Endodermal cell (in vitro differentiated cells): ENCODE measurements at regions not wholly inside any gene's neighbourhood (a gene's known extent, or its start where the extent isn't known, plus 50 kb on each side); places are given as distances from the start of the nearest gene placed in this dataset.
A peak's percentile ranks its signal among the peaks of the same experiment; 100 is the strongest.

ENCODE experiments used
- DNase-seq: peaks from one replicate; pipeline ENCODE4 v3.0.0-alpha.2; 2017
- H3K27ac ChIP-seq: 2 replicates; pipeline ENCODE4 v1.5.1; 2013; ENCODE audit warnings: mild to moderate bottlenecking, low read depth, low read length, moderate library complexity
- H3K27me3 ChIP-seq: 2 replicates; pipeline ENCODE4 v1.6.1; 2013; ENCODE audit warnings: mild to moderate bottlenecking, low read length, moderate library complexity; ENCODE audit not compliant: insufficient read depth, control insufficient read depth, poor library complexity, severe bottlenecking
- H3K36me3 ChIP-seq: 2 replicates; pipeline ENCODE4 v1.7.0; 2013; ENCODE audit warnings: mild to moderate bottlenecking, low read length, moderate library complexity; ENCODE audit not compliant: control insufficient read depth, insufficient read depth
- H3K4me1 ChIP-seq: one replicate; pipeline ENCODE4 v1.7.0; 2013; ENCODE audit warnings: low read length; ENCODE audit not compliant: control insufficient read depth, insufficient read depth
- H3K4me3 ChIP-seq: 2 replicates; pipeline ENCODE4 v1.5.1; 2013; ENCODE audit warnings: mild to moderate bottlenecking, low read length, moderate library complexity
- H3K9ac ChIP-seq: 2 replicates; pipeline ENCODE4 v1.6.1; 2013; ENCODE audit warnings: mild to moderate bottlenecking, low read length, moderate library complexity; ENCODE audit not compliant: poor library complexity, severe bottlenecking; ENCODE audit errors: extremely low read depth
- H3K9me3 ChIP-seq: 2 replicates; pipeline ENCODE4 v1.6.1; 2013; ENCODE audit warnings: mild to moderate bottlenecking, low read length, moderate library complexity; ENCODE audit not compliant: control insufficient read depth
- H3K27ac Mint-ChIP-seq: 2 replicates; pipeline ENCODE4 v1.8.0; 2020; ENCODE audit warnings: mixed read lengths
- H3K27me3 Mint-ChIP-seq: 2 replicates; pipeline ENCODE4 v1.8.0; 2021; ENCODE audit warnings: mild to moderate bottlenecking, mixed read lengths; ENCODE audit not compliant: insufficient read depth
- H3K36me3 Mint-ChIP-seq: 2 replicates; pipeline ENCODE4 v1.8.0; 2020; ENCODE audit warnings: low read depth, mixed read lengths
- H3K4me1 Mint-ChIP-seq: 2 replicates; pipeline ENCODE4 v1.8.0; 2020; ENCODE audit warnings: mixed read lengths
- H3K4me3 Mint-ChIP-seq: 2 replicates; pipeline ENCODE4 v1.8.0; 2020; ENCODE audit warnings: mild to moderate bottlenecking, moderate library complexity, mixed read lengths
- H3K9me3 Mint-ChIP-seq: 2 replicates; pipeline ENCODE4 v1.8.0; 2020; ENCODE audit warnings: mild to moderate bottlenecking, mixed read lengths
- WGBS, 2 experiments: methylation state at CpG; one replicate each; pipeline versions ENCODE4 v1.1.5 to v1.1.7; 2013; ENCODE audit warnings: missing lambda C conversion rate in 2 of 2, mixed read lengths in 1 of 2; ENCODE audit not compliant: insufficient coverage in 1 of 2, insufficient read length in 1 of 2; 5-methylcytosine and 5-hydroxymethylcytosine counted together
- TF ChIP-seq, protein P1 (sequence below): fragments of 200-600 bp; sonication (generic); conservative IDR thresholded peaks from 2 replicates; pipeline ENCODE4 v1.5.0; 2021; ENCODE audit warnings: antibody characterized with exemption, mild to moderate bottlenecking

DNA sequence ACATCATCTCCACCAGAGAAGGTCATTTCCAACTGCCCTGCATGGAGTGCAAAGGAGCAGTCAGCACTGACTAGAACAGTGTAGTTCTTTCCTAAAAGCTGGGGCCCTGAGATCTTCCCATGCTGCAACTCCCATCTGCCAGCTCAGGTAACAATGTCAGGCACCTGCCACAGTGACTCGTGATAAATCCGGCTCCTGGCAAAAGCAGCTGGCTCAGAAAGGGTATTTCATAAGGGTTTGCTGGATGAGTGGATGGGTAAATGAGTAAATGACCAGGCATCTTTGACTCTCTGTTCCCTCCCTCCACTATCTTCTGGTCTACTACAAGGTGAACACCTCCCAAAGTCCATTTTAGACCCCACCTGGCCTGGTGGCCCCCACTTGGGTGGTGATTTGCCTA, 403.6 kb downstream of the NXPE2 start:
- 95 to 100% methylated on average over 2 of the region's 2 CpGs for WGBS, 2 experiments
- H3K4me3 ChIP-seq: no peak overlapping the region
- TF ChIP-seq, protein P1, sequence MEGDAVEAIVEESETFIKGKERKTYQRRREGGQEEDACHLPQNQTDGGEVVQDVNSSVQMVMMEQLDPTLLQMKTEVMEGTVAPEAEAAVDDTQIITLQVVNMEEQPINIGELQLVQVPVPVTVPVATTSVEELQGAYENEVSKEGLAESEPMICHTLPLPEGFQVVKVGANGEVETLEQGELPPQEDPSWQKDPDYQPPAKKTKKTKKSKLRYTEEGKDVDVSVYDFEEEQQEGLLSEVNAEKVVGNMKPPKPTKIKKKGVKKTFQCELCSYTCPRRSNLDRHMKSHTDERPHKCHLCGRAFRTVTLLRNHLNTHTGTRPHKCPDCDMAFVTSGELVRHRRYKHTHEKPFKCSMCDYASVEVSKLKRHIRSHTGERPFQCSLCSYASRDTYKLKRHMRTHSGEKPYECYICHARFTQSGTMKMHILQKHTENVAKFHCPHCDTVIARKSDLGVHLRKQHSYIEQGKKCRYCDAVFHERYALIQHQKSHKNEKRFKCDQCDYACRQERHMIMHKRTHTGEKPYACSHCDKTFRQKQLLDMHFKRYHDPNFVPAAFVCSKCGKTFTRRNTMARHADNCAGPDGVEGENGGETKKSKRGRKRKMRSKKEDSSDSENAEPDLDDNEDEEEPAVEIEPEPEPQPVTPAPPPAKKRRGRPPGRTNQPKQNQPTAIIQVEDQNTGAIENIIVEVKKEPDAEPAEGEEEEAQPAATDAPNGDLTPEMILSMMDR: no peak
- Mint-ChIP-seq H3K9me3 (no peaks in the 10 kb centered on the region), H3K4me1 (peaks cover 8% of the 10 kb centered on the region), H3K4me3 (no peak overlapping the region), H3K27me3 (peaks cover 28% of the 10 kb centered on the region), H3K27ac (no peak overlapping the region), H3K36me3 (no peaks in the 10 kb centered on the region)
- peaks cover 27% of the 10 kb centered on the region for H3K27me3 ChIP-seq
- H3K36me3 ChIP-seq: no peaks in the 10 kb centered on the region
- no peak for DNase-seq
- H3K4me1 ChIP-seq: no peaks in the 10 kb centered on the region
- no peaks in the 10 kb centered on the region for H3K9me3 ChIP-seq
- no peak overlapping the region for H3K27ac ChIP-seq
- no peak overlapping the region for H3K9ac ChIP-seq

DNA sequence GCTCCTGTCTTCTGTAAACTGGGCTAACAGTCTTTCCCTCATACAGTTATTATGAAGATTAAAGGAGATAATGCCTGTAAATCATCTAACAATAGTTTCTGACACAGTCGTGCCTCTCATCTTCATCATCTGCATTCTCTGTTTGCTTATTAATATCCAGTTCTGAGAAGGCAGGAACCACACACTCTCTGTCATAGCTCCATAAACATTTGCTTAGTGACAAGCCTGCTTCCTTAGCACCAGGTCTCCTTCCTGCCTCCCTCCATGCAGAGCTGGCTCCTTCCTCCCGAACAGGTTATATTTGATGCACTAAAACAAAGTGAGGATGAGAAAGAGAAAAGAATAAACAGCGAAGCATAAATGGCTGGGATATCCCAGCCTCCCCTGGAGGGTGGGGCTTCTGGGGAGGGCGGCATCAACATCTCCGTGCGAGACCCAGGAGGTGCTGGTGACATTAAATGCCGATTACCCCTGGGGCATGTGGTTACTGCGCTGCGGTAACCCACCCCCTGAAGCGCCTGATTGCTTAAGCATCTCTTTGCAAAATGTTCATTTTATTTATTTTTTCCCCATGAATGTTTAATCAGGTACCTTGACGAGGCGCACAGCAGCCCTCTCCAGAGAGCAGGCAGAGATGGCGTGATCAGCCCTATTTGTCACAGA, 404.9 kb downstream of the NXPE2 start:
- Histone ChIP-seq H3K4me1 (no peaks in the 10 kb centered on the region), H3K36me3 (no peaks in the 10 kb centered on the region), H3K9me3 (no peaks in the 10 kb centered on the region), H3K9ac (no peak overlapping the region), H3K27ac (no peak overlapping the region), H3K27me3 (peaks cover 14% of the 10 kb centered on the region), H3K4me3 (no peak overlapping the region)
- peaks cover 17% of the 10 kb centered on the region for H3K27me3 Mint-ChIP-seq
- no peak overlapping the region for H3K4me3 Mint-ChIP-seq
- H3K4me1 Mint-ChIP-seq: peaks cover 8% of the 10 kb centered on the region
- H3K36me3 Mint-ChIP-seq: no peaks in the 10 kb centered on the region
- no peaks in the 10 kb centered on the region for H3K9me3 Mint-ChIP-seq
- H3K27ac Mint-ChIP-seq: no peak overlapping the region
- TF ChIP-seq, protein P1: no peak
- no peak for DNase-seq
- 91 to 92% methylated on average over 10 to 13 of the region's 13 CpGs for WGBS, 2 experiments

DNA sequence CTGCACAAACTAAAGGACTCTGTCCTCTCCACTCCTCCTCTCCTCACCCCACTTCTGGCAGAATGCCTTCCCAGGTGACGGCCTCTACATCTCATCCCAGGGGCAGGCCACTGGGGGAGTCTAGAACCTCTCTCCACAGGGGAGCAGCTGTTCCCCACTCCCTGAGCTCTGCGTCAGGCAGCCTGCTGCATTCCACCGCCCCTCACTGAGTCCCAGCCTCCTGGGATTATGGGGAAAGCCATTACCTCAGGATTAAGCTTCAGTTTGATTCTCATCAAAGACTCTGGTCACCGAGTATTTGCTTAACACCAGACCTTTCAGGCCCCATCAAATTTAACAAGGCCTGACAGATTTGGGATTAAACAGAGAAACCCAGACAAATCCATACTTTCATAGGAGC, 405.9 kb downstream of the NXPE2 start:
- H3K4me3 Mint-ChIP-seq: no peak overlapping the region
- TF ChIP-seq, protein P1: no peak
- WGBS, 2 experiments: 50 to 78% methylated on average over 1 to 4 of the region's 4 CpGs
- H3K27ac Mint-ChIP-seq: no peak overlapping the region
- Histone ChIP-seq H3K27ac (no peak overlapping the region), H3K9ac (no peak overlapping the region), H3K36me3 (no peaks in the 10 kb centered on the region), H3K9me3 (no peaks in the 10 kb centered on the region), H3K4me1 (no peaks in the 10 kb centered on the region), H3K27me3 (peaks cover 10% of the 10 kb centered on the region), H3K4me3 (no peak overlapping the region)
- H3K9me3 Mint-ChIP-seq: no peaks in the 10 kb centered on the region
- DNase-seq: peak; percentile 70
- peaks cover 16% of the 10 kb centered on the region for H3K27me3 Mint-ChIP-seq
- peaks cover 8% of the 10 kb centered on the region for H3K4me1 Mint-ChIP-seq
- no peaks in the 10 kb centered on the region for H3K36me3 Mint-ChIP-seq
